Occipital lobe (tissue), 1 donor: ENCODE measurements at regions not wholly inside any gene's neighbourhood (a gene's known extent, or its start where the extent isn't known, plus 50 kb on each side); places are given as distances from the start of the nearest gene placed in this dataset.
"Not testable (repeated sequence)": the region's sequence is repeated elsewhere in the genome, so short reads cannot be mapped to it uniquely, and the experiment has no call there.

Source experiments
- DNase-seq: peaks from one replicate; lab custom pipeline; 2025; lab: John Stamatoyannopoulos, UW

- no peak for DNase-seq
These were observed 298.3 kb downstream of the HS3ST1 start for GRCh38 chr4:11130195-11130970.

GRCh38 chr4:11120435-11120834, 308.3 kb downstream of the HS3ST1 start:
- DNase-seq = no peak

GRCh38 chr4:11119474-11119873, 309.2 kb downstream of the HS3ST1 start:
- no peak for DNase-seq

- DNase-seq = no peak
These were observed 310.2 kb downstream of the HS3ST1 start for GRCh38 chr4:11118513-11118912.

GRCh38 chr4:11116940-11117339, 311.8 kb downstream of the HS3ST1 start:
- no peak for DNase-seq

- DNase-seq = no peak
These were observed 316.8 kb downstream of the HS3ST1 start for GRCh38 chr4:11111876-11112275.

GRCh38 chr4:11111370-11111769, 317.3 kb downstream of the HS3ST1 start:
- no peak for DNase-seq

GRCh38 chr4:11106759-11107158, 321.9 kb downstream of the HS3ST1 start:
- no peak for DNase-seq

GRCh38 chr4:11106190-11106589, 322.5 kb downstream of the HS3ST1 start:
- DNase-seq = no peak

- no peak for DNase-seq
These were observed 323.0 kb downstream of the HS3ST1 start for GRCh38 chr4:11105715-11106114.

GRCh38 chr4:11098461-11098860, 330.2 kb downstream of the HS3ST1 start:
- DNase-seq = no peak

GRCh38 chr4:11097725-11098124, 331.0 kb downstream of the HS3ST1 start:
- DNase-seq = no peak

- DNase-seq = no peak
These were observed 347.7 kb downstream of the HS3ST1 start for GRCh38 chr4:11081006-11081405.

GRCh38 chr4:11079171-11079570, 349.5 kb downstream of the HS3ST1 start:
- DNase-seq = no peak

- DNase-seq = no peak
These were observed 354.0 kb downstream of the HS3ST1 start for GRCh38 chr4:11074581-11075241.

GRCh38 chr4:11073621-11074051, 355.1 kb downstream of the HS3ST1 start:
- DNase-seq = no peak

GRCh38 chr4:11072999-11073398, 355.7 kb downstream of the HS3ST1 start:
- no peak for DNase-seq

GRCh38 chr4:11072463-11072862, 356.2 kb downstream of the HS3ST1 start:
- DNase-seq = no peak

- no peak for DNase-seq
These were observed 357.9 kb downstream of the HS3ST1 start for GRCh38 chr4:11070813-11071212.

- no peak for DNase-seq
These were observed 359.0 kb downstream of the HS3ST1 start for GRCh38 chr4:11069581-11070211.

GRCh38 chr4:11069083-11069482, 359.6 kb downstream of the HS3ST1 start:
- DNase-seq = no peak

GRCh38 chr4:11066584-11066983, 362.1 kb downstream of the HS3ST1 start:
- DNase-seq = not testable (repeated sequence)

GRCh38 chr4:11060637-11061036, 368.1 kb downstream of the HS3ST1 start:
- not testable (repeated sequence) for DNase-seq
